Right lobe of liver (tissue), 4 donors: ENCODE measurements at regions not wholly inside any gene's neighbourhood (a gene's known extent, or its start where the extent isn't known, plus 50 kb on each side); places are given as distances from the start of the nearest gene placed in this dataset.

Experiments used
- CTCF ChIP-seq, 4 donors: fragments of 200-600 bp in 3 of 4; fragments of 450-650 bp in 1 of 4; IDR thresholded peaks; one replicate each; pipeline versions ENCODE4 v1.5.1 to v1.8.0; 2016 to 2022; ENCODE audit warnings: antibody characterized with exemption in 4 of 4, mild to moderate bottlenecking in 2 of 4
- POLR2A ChIP-seq: fragments of 450-650 bp; IDR thresholded peaks from one replicate; pipeline ENCODE4 v1.6.1; 2017; ENCODE audit warnings: antibody characterized with exemption, mild to moderate bottlenecking
- donor health status: DM: no; HTN: no; CAD: no.
- donor health status: DM: no; HTN: no; CAD: no.
- donor health status: DM: no; HTN: yes; CAD: no.

GRCh38 chr1:228664399-228664914 is 70.8 kb upstream of the RHOU start:
- TF ChIP-seq POLR2A = no peak
- peak; percentile 87 to 88 (median 88) for TF ChIP-seq CTCF (IDR thresholded peaks at IDR 0.05)
